Hepatocyte (in vitro differentiated cells): ENCODE measurements at regions not wholly inside any gene's neighbourhood (a gene's known extent, or its start where the extent isn't known, plus 50 kb on each side); places are given as distances from the start of the nearest gene placed in this dataset.

Experiments
- DNase-seq: peaks from one replicate; pipeline ENCODE4 v3.0.0-alpha.2; 2016; ENCODE audit warnings: low spot score
- H2AFZ ChIP-seq: fragments of 200-600 bp; sonication (generic); 2 replicates; pipeline ENCODE4 v1.6.0; 2016; ENCODE audit warnings: antibody characterized with exemption, mild to moderate bottlenecking
- H3K27ac ChIP-seq: fragments of 200-600 bp; sonication (generic); 2 replicates; pipeline ENCODE4 v1.5.1; 2016; ENCODE audit warnings: mild to moderate bottlenecking
- H3K27me3 ChIP-seq: fragments of 200-600 bp; sonication (generic); 2 replicates; pipeline ENCODE4 v1.6.1; 2016
- H3K36me3 ChIP-seq: fragments of 200-600 bp; sonication (generic); replicated peaks from 2 replicates; pipeline ENCODE4 v1.5.1; 2016; ENCODE audit warnings: low read depth; ENCODE audit not compliant: insufficient read depth
- H3K4me1 ChIP-seq: fragments of 200-600 bp; sonication (generic); 2 replicates; pipeline ENCODE4 v1.5.1; 2016; ENCODE audit warnings: mild to moderate bottlenecking, moderate library complexity; ENCODE audit not compliant: insufficient read depth
- H3K4me2 ChIP-seq: fragments of 200-600 bp; sonication (generic); 2 replicates; pipeline ENCODE4 v1.6.0; 2016
- H3K4me3 ChIP-seq: fragments of 200-600 bp; sonication (generic); 2 replicates; pipeline ENCODE4 v1.5.1; 2016; ENCODE audit warnings: mild to moderate bottlenecking
- H3K79me2 ChIP-seq: fragments of 200-600 bp; sonication (generic); 2 replicates; pipeline ENCODE4 v1.6.0; 2017; ENCODE audit warnings: mild to moderate bottlenecking
- H3K9me2 ChIP-seq: fragments of 200-600 bp; sonication (generic); replicated peaks from 2 replicates; pipeline ENCODE4 v1.6.0; 2017; ENCODE audit warnings: mild to moderate bottlenecking; ENCODE audit not compliant: insufficient read depth
- H3K9me3 ChIP-seq: fragments of 200-600 bp; sonication (generic); 2 replicates; pipeline ENCODE4 v1.5.1; 2016; ENCODE audit warnings: low read depth, mild to moderate bottlenecking
- H4K20me1 ChIP-seq: fragments of 200-600 bp; sonication (generic); 2 replicates; pipeline ENCODE4 v1.6.0; 2016; ENCODE audit warnings: mild to moderate bottlenecking; ENCODE audit not compliant: insufficient read depth, poor library complexity, severe bottlenecking
- EZH2 ChIP-seq: fragments of 200-600 bp; sonication (generic); IDR thresholded peaks from 2 replicates; pipeline ENCODE4 v1.6.1; 2016; ENCODE audit warnings: antibody characterized with exemption, mild to moderate bottlenecking, borderline replicate concordance
- EZH2phosphoT487 ChIP-seq: fragments of 200-600 bp; sonication (generic); IDR thresholded peaks from one replicate; pipeline ENCODE4 v1.6.1; 2018; ENCODE audit warnings: antibody characterized with exemption, mild to moderate bottlenecking, low read depth, moderate library complexity; ENCODE audit not compliant: unreplicated experiment, severe bottlenecking
- WGBS: methylation state at CpG from one replicate; pipeline ENCODE4 v1.1.6; 2016; ENCODE audit warnings: low lambda C conversion rate; ENCODE audit errors: missing lambda C conversion rate; 5-methylcytosine and 5-hydroxymethylcytosine counted together
- TF ChIP-seq, protein P1 (sequence below): fragments of 200-600 bp; sonication (generic); IDR thresholded peaks from 2 replicates; pipeline ENCODE4 v1.5.1; 2016; ENCODE audit warnings: antibody characterized with exemption, mild to moderate bottlenecking; ENCODE audit not compliant: poor library complexity

DNA sequence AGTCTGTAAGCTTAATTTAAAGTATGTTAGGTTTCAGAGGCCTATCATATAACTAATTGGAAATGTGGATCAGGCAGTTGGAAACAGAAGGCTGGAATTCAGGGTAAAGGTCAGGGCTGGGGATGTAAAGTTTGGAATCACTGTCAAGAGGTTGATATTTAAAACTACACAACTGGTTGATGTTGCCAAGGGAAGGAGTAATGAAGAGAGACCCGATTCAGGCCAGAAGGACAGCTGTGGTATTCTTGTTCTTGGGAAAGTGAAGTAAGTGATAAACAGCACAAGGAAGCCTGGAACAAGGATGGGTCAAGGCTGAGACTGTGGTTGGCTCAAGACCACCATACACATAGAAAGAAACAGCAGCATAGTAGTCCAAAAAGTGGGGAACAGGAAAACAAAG, 654.2 kb downstream of the NTRK3 start:
- H4K20me1 ChIP-seq, result no peaks in the 10 kb centered on the region
- no peaks in the 10 kb centered on the region for H3K36me3 ChIP-seq
- H3K79me2 ChIP-seq, result no peaks in the 10 kb centered on the region
- 76% methylated on average over 1 of the region's 1 CpG for WGBS
- no peaks in the 10 kb centered on the region for H3K9me3 ChIP-seq
- DNase-seq, result no peak
- TF ChIP-seq EZH2 (no peak), EZH2phosphoT487 (no peak)
- TF ChIP-seq, protein P1, sequence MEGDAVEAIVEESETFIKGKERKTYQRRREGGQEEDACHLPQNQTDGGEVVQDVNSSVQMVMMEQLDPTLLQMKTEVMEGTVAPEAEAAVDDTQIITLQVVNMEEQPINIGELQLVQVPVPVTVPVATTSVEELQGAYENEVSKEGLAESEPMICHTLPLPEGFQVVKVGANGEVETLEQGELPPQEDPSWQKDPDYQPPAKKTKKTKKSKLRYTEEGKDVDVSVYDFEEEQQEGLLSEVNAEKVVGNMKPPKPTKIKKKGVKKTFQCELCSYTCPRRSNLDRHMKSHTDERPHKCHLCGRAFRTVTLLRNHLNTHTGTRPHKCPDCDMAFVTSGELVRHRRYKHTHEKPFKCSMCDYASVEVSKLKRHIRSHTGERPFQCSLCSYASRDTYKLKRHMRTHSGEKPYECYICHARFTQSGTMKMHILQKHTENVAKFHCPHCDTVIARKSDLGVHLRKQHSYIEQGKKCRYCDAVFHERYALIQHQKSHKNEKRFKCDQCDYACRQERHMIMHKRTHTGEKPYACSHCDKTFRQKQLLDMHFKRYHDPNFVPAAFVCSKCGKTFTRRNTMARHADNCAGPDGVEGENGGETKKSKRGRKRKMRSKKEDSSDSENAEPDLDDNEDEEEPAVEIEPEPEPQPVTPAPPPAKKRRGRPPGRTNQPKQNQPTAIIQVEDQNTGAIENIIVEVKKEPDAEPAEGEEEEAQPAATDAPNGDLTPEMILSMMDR, result no peak
- no peak overlapping the region for H3K27ac ChIP-seq
- H3K4me2 ChIP-seq, result no peak overlapping the region
- no peaks in the 10 kb centered on the region for H3K4me1 ChIP-seq
- H2AFZ ChIP-seq, result no peak overlapping the region
- no peaks in the 10 kb centered on the region for H3K27me3 ChIP-seq
- H3K4me3 ChIP-seq, result no peak overlapping the region
- H3K9me2 ChIP-seq, result no peaks in the 10 kb centered on the region

DNA sequence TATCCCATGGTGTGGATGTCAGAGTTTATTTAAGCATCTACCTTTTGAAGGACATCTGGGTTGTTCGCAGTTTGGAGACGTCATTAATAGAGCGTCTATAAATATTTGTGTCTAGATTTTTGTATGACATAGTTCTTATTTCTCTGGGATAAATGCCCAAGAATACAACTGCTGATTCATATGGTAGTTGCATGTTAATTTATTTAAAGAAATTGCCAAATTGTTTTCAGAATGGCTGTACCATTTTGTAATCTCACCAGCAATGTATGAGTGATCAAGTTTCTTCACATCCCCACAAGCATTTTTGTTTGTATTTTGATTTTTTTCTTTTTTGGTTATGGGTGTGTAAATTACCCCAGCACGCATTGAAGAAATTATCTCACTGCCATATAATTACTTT, 656.9 kb downstream of the NTRK3 start:
- Histone ChIP-seq H3K4me3 (no peak overlapping the region), H3K4me1 (no peaks in the 10 kb centered on the region), H3K27me3 (no peaks in the 10 kb centered on the region), H4K20me1 (no peaks in the 10 kb centered on the region), H3K4me2 (no peak overlapping the region), H3K27ac (no peak overlapping the region), H3K9me3 (no peaks in the 10 kb centered on the region), H3K36me3 (no peaks in the 10 kb centered on the region), H3K79me2 (no peaks in the 10 kb centered on the region), H3K9me2 (no peaks in the 10 kb centered on the region), H2AFZ (no peak overlapping the region)
- WGBS, result 96% methylated on average over 4 of the region's 4 CpGs
- TF ChIP-seq EZH2phosphoT487, result no peak
- TF ChIP-seq EZH2, result no peak
- TF ChIP-seq, protein P1, result no peak
- no peak for DNase-seq

DNA sequence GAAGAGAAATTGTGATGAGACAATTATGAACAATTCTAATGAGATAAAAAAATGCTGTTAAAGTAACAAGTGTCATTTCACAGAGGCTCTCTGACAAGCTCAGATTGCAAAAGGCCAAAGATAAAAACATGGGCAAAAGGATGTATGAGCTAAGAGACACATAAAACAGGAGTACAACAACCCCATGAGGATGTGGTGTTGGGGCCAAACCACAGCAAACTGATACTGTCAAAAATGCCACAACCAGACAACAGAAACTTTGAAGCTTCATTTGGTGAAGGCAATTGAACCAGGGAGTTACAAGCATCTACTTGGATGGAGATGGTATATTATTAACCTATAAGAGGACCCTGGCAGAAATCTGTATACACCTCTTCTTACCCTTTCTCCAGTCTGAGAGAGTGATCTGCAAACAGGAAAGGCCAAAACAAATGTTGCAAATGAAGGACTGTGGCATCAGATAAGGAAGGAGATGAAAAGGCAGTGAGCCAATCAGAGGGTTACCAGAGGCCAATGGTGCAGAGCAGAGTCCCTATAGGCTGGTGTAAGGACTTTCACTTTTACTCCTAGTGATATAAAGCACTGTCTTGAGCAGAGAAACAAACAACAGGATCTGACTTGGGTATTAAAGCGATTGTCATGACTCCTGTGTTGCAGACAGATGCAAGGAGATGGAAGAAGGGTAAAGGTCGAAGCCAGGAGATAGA, 659.0 kb downstream of the NTRK3 start:
- H4K20me1 ChIP-seq, result no peaks in the 10 kb centered on the region
- TF ChIP-seq, protein P1, result no peak
- no peak overlapping the region for H2AFZ ChIP-seq
- H3K4me2 ChIP-seq, result no peak overlapping the region
- 84% methylated on average over 2 of the region's 2 CpGs for WGBS
- no peak overlapping the region for H3K4me3 ChIP-seq
- no peaks in the 10 kb centered on the region for H3K4me1 ChIP-seq
- H3K9me3 ChIP-seq, result no peaks in the 10 kb centered on the region
- no peaks in the 10 kb centered on the region for H3K36me3 ChIP-seq
- H3K79me2 ChIP-seq, result no peaks in the 10 kb centered on the region
- H3K27ac ChIP-seq, result no peak overlapping the region
- H3K9me2 ChIP-seq, result no peaks in the 10 kb centered on the region
- no peaks in the 10 kb centered on the region for H3K27me3 ChIP-seq
- DNase-seq, result no peak

DNA sequence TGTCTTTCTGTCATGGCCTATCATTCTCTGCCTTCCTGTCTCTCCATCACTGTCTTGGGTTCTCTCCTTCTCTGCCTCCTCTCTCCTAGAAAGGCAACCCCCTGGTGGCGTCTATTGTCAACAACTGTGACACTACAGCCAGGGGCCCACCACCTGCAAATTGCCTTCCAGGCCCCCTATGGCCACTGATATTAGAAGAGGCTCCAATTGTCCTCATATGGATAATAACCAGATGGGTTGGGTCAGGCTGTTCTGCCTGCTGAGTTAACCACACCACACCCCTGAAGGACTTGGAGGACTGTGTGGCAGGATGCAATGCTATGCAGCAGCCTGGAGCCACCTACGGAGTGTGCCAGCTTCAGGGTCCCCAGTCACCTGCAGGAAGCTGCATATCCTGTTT, 665.0 kb downstream of the NTRK3 start:
- Histone ChIP-seq H4K20me1 (no peaks in the 10 kb centered on the region), H3K9me2 (no peaks in the 10 kb centered on the region), H3K4me3 (no peak overlapping the region), H3K36me3 (no peaks in the 10 kb centered on the region), H3K9me3 (no peaks in the 10 kb centered on the region), H3K27me3 (no peaks in the 10 kb centered on the region), H3K79me2 (no peaks in the 10 kb centered on the region), H3K4me1 (no peaks in the 10 kb centered on the region), H3K4me2 (no peak overlapping the region), H2AFZ (no peak overlapping the region), H3K27ac (no peak overlapping the region)
- TF ChIP-seq EZH2, result no peak
- no peak for TF ChIP-seq EZH2phosphoT487
- TF ChIP-seq, protein P1, result no peak
- no peak for DNase-seq
- 92% methylated on average over 2 of the region's 2 CpGs for WGBS
